HepG2 (cell line): ENCODE measurements at regions not wholly inside any gene's neighbourhood (a gene's known extent, or its start where the extent isn't known, plus 50 kb on each side); places are given as distances from the start of the nearest gene placed in this dataset.
A peak's percentile ranks its signal among the peaks of the same experiment; 100 is the strongest.

Source experiments
- HOXA5 ChIP-seq: sonication (generic); formaldehyde crosslinking; IDR thresholded peaks from 2 replicates; pipeline ENCODE4 v1.4.0; 2020; ENCODE audit warnings: missing genetic modification reagents
- MBD4 ChIP-seq: IDR thresholded peaks from 2 replicates; pipeline ENCODE4 v1.6.1; 2012; ENCODE audit warnings: low read length, inconsistent platforms, borderline replicate concordance
- MXD4 ChIP-seq: IDR thresholded peaks from 2 replicates; pipeline ENCODE4 v1.6.1; 2016; ENCODE audit warnings: mild to moderate bottlenecking, missing biosample characterization, missing genetic modification reagents
- NFIC ChIP-seq: IDR thresholded peaks from 2 replicates; pipeline ENCODE4 v1.6.1; 2012; ENCODE audit warnings: mild to moderate bottlenecking, low read length, inconsistent platforms
- RFX5 ChIP-seq: IDR thresholded peaks from 2 replicates; pipeline ENCODE4 v1.6.1; 2011; ENCODE audit warnings: low read depth, low read length, improper control_type of control experiment
- SOX5 ChIP-seq: IDR thresholded peaks from 2 replicates; pipeline ENCODE4 v1.6.1; 2016; ENCODE audit warnings: borderline replicate concordance
- TMF1 ChIP-seq: sonication (generic); formaldehyde crosslinking; IDR thresholded peaks from 2 replicates; pipeline ENCODE4 v1.8.1; 2022; ENCODE audit warnings: low read depth, missing genetic modification reagents
- ZBTB21 ChIP-seq: sonication (generic); formaldehyde crosslinking; IDR thresholded peaks from 2 replicates; pipeline ENCODE4 v1.4.0; 2020; ENCODE audit warnings: missing genetic modification reagents
- ZNF234 ChIP-seq: sonication (generic); formaldehyde crosslinking; conservative IDR thresholded peaks from 2 replicates; pipeline ENCODE4 v1.5.1; 2020; ENCODE audit warnings: mild to moderate bottlenecking, missing genetic modification reagents
- TF ChIP-seq, protein P1 (sequence below), 2 experiments: fragments of 450-650 bp in 1 of 2; sonication (generic) in 1 of 2; formaldehyde crosslinking in 1 of 2; IDR thresholded peaks; 2 replicates each; pipeline versions ENCODE4 v1.6.1 to v1.8.0; 2016 to 2022; ENCODE audit warnings: antibody characterized with exemption in 1 of 2, mild to moderate bottlenecking in 1 of 2, missing genetic modification reagents in 1 of 2
- TF ChIP-seq, protein P2 (sequence below): sonication (generic); formaldehyde crosslinking; IDR thresholded peaks from 2 replicates; pipeline ENCODE4 v1.8.0; 2022; ENCODE audit warnings: mild to moderate bottlenecking, missing genetic modification reagents; ENCODE audit not compliant: insufficient replicate concordance
- TF ChIP-seq, protein P3 (sequence below): sonication (generic); formaldehyde crosslinking; IDR thresholded peaks from 2 replicates; pipeline ENCODE4 v1.5.1; 2020; ENCODE audit warnings: mild to moderate bottlenecking, missing genetic modification reagents, moderate library complexity
- TF ChIP-seq, protein P4 (sequence below): sonication (generic); formaldehyde crosslinking; IDR thresholded peaks from 2 replicates; pipeline ENCODE4 v1.4.0; 2020; ENCODE audit warnings: missing genetic modification reagents, borderline replicate concordance

DNA sequence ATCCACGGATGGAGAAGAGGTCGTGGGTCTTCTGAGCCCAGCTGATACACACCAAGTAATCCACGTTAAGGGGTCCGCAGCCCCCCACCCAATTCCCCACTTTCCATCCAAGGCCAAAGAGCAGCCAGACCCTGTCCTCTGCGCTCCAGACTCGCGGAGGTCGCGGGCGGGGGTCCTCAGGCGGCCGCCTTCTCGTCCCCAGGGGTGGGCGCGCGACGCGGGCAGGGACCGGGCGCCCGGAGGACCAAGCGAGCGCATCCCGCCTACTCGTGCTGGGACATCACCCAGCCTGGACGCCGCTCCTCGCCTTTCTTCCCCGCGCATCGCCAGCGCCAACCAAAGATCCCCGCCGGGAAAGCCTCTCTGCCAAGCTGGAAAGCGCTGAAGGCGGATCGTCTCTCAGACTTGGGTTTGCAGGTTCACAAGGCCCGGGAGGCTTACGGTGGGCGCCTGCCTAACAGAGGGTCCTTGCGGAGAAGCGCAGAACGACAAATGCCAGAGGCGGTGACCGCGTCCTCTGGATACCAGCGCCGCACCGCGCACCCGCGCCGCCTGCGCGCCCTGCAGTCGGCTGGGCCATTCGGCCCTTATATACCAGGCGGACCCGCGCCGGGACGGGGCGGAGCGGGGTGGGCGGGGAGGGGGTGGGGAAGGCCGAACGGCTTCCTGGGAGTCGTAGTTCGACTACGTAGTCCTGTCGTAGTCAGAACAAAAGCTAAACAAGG lies 471.6 kb downstream of the SOX9 start (continued):
- peak; percentile 86 for TF ChIP-seq MXD4 (CRISPR knock-in tag)
- TF ChIP-seq, protein P1, sequence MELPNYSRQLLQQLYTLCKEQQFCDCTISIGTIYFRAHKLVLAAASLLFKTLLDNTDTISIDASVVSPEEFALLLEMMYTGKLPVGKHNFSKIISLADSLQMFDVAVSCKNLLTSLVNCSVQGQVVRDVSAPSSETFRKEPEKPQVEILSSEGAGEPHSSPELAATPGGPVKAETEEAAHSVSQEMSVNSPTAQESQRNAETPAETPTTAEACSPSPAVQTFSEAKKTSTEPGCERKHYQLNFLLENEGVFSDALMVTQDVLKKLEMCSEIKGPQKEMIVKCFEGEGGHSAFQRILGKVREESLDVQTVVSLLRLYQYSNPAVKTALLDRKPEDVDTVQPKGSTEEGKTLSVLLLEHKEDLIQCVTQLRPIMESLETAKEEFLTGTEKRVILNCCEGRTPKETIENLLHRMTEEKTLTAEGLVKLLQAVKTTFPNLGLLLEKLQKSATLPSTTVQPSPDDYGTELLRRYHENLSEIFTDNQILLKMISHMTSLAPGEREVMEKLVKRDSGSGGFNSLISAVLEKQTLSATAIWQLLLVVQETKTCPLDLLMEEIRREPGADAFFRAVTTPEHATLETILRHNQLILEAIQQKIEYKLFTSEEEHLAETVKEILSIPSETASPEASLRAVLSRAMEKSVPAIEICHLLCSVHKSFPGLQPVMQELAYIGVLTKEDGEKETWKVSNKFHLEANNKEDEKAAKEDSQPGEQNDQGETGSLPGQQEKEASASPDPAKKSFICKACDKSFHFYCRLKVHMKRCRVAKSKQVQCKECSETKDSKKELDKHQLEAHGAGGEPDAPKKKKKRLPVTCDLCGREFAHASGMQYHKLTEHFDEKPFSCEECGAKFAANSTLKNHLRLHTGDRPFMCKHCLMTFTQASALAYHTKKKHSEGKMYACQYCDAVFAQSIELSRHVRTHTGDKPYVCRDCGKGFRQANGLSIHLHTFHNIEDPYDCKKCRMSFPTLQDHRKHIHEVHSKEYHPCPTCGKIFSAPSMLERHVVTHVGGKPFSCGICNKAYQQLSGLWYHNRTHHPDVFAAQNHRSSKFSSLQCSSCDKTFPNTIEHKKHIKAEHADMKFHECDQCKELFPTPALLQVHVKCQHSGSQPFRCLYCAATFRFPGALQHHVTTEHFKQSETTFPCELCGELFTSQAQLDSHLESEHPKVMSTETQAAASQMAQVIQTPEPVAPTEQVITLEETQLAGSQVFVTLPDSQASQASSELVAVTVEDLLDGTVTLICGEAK (IDR thresholded peaks at IDR 0.05), result no peak
- TF ChIP-seq, protein P1 (CRISPR knock-in tag; IDR thresholded peaks at IDR 0.05), result peak; percentile 70
- peak; percentile 93 for TF ChIP-seq HOXA5 (CRISPR knock-in tag)
- no peak for TF ChIP-seq RFX5
- no peak for TF ChIP-seq ZBTB21 (CRISPR knock-in tag)
- no peak for TF ChIP-seq SOX5
- TF ChIP-seq, protein P2, sequence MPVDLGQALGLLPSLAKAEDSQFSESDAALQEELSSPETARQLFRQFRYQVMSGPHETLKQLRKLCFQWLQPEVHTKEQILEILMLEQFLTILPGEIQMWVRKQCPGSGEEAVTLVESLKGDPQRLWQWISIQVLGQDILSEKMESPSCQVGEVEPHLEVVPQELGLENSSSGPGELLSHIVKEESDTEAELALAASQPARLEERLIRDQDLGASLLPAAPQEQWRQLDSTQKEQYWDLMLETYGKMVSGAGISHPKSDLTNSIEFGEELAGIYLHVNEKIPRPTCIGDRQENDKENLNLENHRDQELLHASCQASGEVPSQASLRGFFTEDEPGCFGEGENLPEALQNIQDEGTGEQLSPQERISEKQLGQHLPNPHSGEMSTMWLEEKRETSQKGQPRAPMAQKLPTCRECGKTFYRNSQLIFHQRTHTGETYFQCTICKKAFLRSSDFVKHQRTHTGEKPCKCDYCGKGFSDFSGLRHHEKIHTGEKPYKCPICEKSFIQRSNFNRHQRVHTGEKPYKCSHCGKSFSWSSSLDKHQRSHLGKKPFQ (CRISPR knock-in tag), result peak; percentile 32
- TF ChIP-seq, protein P3, sequence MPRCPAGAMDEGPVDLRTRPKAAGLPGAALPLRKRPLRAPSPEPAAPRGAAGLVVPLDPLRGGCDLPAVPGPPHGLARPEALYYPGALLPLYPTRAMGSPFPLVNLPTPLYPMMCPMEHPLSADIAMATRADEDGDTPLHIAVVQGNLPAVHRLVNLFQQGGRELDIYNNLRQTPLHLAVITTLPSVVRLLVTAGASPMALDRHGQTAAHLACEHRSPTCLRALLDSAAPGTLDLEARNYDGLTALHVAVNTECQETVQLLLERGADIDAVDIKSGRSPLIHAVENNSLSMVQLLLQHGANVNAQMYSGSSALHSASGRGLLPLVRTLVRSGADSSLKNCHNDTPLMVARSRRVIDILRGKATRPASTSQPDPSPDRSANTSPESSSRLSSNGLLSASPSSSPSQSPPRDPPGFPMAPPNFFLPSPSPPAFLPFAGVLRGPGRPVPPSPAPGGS (CRISPR knock-in tag), result no peak; the same call in none of the 2 replicates
- no peak for TF ChIP-seq MBD4
- peak; percentile 69; the same call in 1 of the 2 replicates for TF ChIP-seq TMF1 (CRISPR knock-in tag)
- TF ChIP-seq, protein P4, sequence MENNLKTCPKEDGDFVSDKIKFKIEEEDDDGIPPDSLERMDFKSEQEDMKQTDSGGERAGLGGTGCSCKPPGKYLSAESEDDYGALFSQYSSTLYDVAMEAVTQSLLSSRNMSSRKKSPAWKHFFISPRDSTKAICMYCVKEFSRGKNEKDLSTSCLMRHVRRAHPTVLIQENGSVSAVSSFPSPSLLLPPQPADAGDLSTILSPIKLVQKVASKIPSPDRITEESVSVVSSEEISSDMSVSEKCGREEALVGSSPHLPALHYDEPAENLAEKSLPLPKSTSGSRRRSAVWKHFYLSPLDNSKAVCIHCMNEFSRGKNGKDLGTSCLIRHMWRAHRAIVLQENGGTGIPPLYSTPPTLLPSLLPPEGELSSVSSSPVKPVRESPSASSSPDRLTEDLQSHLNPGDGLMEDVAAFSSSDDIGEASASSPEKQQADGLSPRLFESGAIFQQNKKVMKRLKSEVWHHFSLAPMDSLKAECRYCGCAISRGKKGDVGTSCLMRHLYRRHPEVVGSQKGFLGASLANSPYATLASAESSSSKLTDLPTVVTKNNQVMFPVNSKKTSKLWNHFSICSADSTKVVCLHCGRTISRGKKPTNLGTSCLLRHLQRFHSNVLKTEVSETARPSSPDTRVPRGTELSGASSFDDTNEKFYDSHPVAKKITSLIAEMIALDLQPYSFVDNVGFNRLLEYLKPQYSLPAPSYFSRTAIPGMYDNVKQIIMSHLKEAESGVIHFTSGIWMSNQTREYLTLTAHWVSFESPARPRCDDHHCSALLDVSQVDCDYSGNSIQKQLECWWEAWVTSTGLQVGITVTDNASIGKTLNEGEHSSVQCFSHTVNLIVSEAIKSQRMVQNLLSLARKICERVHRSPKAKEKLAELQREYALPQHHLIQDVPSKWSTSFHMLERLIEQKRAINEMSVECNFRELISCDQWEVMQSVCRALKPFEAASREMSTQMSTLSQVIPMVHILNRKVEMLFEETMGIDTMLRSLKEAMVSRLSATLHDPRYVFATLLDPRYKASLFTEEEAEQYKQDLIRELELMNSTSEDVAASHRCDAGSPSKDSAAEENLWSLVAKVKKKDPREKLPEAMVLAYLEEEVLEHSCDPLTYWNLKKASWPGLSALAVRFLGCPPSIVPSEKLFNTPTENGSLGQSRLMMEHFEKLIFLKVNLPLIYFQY, result peak; percentile 83
- no peak for TF ChIP-seq ZNF234 (CRISPR knock-in tag)
- no peak for TF ChIP-seq NFIC
